GM20000 (cell line): ENCODE measurements at regions not wholly inside any gene's neighbourhood (a gene's known extent, or its start where the extent isn't known, plus 50 kb on each side); places are given as distances from the start of the nearest gene placed in this dataset.

ENCODE experiments used
- DNase-seq: peaks from one replicate; pipeline ENCODE4 v3.0.0; 2012; ENCODE audit warnings: low spot score
- TF ChIP-seq, protein P1 (sequence below): IDR thresholded peaks from 2 replicates; pipeline ENCODE4 v1.5.1; 2012; ENCODE audit warnings: mild to moderate bottlenecking, control low read depth; ENCODE audit errors: extremely low read depth, missing control alignments

DNA sequence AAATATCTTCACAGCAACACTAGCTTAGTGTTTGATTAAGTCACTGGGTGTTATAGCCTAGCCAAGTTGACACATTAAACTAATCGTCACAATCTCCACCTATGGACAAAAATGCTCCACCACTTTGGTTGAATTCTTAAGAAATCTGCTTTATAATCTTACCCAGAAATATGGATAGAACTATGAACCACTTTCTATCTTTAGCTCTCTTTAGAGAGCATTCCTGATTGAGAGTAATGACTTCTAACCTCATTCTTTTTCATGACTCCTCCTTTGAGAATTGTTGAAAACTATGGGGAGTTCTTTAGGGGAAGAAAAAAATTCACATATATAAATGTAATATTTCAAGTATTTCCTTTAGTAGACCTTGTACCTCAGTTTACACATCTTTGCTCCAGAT lies 1282.2 kb upstream of the ZEB2 start:
- DNase-seq = no peak

DNA sequence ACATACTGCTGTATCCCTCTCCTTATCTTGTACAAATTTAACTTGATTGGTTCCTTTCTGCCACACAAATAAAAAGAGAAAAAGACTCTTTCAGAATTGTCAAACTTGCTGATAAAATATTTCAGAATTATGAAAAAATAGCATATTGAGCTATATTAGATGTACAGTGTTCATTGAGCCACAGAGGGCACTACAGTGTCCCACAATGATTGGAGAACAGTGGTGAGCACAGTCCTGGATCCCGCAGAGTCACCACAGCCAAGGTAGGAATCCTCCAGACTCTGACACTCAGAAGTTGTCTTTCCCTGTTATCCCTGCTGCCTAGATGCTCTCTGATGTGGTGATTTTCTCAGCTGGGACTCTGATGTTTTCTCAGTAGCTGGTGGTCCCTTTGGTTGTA lies 1281.3 kb upstream of the ZEB2 start:
- TF ChIP-seq, protein P1, sequence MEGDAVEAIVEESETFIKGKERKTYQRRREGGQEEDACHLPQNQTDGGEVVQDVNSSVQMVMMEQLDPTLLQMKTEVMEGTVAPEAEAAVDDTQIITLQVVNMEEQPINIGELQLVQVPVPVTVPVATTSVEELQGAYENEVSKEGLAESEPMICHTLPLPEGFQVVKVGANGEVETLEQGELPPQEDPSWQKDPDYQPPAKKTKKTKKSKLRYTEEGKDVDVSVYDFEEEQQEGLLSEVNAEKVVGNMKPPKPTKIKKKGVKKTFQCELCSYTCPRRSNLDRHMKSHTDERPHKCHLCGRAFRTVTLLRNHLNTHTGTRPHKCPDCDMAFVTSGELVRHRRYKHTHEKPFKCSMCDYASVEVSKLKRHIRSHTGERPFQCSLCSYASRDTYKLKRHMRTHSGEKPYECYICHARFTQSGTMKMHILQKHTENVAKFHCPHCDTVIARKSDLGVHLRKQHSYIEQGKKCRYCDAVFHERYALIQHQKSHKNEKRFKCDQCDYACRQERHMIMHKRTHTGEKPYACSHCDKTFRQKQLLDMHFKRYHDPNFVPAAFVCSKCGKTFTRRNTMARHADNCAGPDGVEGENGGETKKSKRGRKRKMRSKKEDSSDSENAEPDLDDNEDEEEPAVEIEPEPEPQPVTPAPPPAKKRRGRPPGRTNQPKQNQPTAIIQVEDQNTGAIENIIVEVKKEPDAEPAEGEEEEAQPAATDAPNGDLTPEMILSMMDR = no peak
- DNase-seq = no peak

More for the DNA sequence above, 1282.2 kb upstream of the ZEB2 start:
- TF ChIP-seq, protein P1 = no peak

DNA sequence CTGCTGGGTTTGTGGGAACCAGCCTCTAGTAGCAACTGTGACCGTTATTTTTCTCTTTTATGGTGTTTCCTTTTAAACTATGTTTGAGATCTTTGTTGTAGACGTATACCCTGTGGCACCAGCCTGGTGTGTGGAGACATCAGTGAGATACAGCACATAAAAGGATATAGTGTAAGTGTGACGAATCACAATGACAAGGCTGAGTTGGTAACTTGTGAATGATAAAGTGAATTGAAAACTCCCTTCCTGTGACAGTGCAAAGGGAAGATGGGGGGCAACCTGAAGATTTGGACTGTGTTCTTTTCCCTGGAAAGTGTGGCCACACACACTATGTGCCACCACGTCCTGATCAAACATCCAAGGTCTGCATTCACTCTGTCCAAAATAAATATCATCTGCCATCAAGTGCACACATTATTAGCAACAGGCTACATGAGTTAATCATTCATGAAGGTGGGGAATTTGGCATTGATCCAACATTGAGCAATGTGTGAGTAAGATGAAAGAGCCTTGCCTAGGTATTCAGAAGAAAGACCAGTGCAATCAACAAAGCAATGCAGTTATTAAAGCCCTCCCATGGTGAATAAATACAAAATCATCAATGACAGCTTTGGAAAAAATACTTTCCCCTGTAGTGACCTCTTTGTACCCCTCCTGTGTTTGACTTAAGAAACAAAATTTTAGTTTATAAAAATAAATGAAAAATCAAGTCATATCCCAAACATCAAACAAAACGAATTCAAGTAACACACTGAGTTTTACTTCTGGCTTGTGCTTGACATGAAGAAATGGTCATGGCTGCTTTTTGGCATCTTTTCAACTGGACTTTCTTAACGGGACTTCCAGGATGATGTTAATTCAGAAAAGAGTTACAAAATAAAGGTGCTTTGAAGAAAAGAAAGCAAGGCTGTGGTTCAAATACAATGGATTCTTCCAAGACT lies 1280.5 kb upstream of the ZEB2 start:
- no peak for DNase-seq
- TF ChIP-seq, protein P1 = no peak

DNA sequence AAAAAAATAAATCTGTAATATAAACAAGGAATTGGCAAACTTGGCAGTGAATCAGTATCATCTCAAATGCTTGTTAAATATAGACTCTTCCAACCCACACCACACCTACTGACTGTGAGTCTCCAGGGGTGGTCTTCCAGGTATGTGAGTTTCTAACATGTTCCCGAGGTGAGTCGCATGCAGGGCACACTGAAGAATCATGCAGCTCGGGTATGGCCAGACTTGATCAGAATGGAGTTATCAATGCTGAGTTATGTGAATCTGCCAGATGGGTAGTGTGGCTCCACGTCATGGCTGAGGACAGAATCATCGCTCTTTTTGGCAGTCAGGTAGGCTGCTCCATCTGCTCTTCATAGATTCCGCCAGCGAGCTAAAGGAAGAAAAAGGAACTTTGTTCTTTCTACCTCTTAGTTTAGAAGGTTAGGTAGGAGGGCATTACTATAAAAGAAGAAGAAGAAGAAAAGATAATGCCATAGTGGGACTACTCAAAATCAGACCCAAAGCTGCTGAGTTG lies 1279.7 kb upstream of the ZEB2 start:
- TF ChIP-seq, protein P1 = no peak
- no peak for DNase-seq

DNA sequence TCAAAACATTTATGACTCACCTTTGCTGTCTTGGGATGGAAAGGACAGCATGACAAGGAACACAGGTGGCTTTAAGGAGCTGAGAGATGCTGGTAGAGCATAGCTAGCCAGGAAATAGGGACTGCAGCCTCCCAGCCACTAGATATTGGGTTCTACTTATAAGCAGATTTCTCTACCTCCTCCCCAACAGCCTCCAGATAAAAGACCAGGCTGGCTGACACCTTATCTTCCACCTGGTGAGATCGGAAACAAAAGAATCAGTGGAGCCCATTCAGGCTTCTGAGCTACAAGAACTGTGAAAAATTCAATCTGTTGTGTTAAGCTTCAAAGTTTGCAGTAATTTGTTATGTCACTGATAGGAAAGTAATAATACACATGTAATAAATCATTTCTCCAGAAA lies 1278.5 kb upstream of the ZEB2 start:
- TF ChIP-seq, protein P1 = no peak
- DNase-seq = no peak

DNA sequence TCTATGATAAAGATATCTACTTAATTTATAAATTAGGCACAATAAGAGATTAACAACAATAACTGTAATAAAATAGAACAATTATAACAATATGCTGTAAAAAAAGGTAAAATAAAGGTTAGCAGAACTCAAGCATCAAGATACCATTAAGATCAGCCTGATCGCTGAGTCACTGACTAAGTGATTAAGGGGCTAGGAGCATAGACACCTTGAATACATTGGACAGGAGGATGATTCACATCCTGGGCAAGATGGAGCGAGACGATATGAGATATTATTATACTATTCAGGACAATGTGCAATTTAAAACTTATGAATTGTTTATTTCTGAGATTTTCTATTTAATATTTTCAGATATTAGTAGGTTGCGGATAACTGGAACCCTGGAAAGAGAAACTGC lies 1277.8 kb upstream of the ZEB2 start:
- TF ChIP-seq, protein P1 = no peak
- DNase-seq = no peak

DNA sequence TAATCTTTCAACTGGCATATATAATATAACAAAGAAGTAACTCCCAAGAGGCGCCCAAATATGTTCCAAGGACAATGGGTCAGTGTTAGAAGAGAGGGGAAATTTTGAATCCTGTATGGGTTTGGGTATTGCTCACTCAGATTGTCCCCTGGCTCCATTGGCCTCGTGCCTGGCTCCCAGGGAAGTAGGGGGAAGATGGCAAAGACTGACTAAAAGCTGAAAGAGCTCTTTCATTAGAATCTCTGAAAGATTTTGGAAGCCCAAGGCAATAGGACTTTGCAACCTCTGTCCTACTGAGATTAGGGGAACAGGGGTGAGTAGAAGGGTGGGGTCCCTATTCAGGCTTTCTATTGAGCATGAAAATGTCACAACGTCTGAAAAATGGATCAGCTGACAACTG lies 1272.8 kb upstream of the ZEB2 start:
- no peak for DNase-seq
- TF ChIP-seq, protein P1 = no peak
